ENCODE measurements at regions not wholly inside any gene's neighbourhood (a gene's known extent, or its start where the extent isn't known, plus 50 kb on each side); places are given as distances from the start of the nearest gene placed in this dataset.

DNA sequence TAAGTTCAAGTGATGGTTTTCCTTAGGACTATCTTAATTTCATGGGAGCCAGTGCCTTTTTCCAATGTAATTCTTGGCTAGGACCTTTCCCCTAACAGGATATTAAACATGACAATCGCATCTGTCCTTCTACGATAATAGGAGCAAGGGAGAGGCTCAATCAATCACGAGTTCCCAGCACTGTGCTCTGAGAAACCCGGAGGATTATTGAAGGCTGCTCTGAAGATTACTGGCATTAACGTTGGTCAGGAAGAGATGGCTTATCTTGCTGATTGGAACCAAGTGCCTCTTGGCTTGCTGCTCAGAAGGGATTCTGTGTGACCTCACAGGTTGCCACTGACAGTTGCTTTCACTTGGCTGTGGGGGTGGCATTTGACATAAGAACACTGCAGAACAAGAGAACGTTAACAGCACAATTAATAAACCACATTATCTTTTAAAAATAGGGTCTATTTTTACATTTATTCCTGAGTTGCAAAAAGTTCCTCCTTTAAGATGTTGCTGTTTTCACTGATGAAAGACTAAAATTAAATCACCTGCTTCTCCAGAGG is 252.1 kb upstream of the TAC1 start:
- TF ChIP-seq, protein P1, sequence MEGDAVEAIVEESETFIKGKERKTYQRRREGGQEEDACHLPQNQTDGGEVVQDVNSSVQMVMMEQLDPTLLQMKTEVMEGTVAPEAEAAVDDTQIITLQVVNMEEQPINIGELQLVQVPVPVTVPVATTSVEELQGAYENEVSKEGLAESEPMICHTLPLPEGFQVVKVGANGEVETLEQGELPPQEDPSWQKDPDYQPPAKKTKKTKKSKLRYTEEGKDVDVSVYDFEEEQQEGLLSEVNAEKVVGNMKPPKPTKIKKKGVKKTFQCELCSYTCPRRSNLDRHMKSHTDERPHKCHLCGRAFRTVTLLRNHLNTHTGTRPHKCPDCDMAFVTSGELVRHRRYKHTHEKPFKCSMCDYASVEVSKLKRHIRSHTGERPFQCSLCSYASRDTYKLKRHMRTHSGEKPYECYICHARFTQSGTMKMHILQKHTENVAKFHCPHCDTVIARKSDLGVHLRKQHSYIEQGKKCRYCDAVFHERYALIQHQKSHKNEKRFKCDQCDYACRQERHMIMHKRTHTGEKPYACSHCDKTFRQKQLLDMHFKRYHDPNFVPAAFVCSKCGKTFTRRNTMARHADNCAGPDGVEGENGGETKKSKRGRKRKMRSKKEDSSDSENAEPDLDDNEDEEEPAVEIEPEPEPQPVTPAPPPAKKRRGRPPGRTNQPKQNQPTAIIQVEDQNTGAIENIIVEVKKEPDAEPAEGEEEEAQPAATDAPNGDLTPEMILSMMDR (IDR thresholded peaks at IDR 0.05) = no peak
- no peak for TF ChIP-seq POLR2A (IDR thresholded peaks at IDR 0.05)

All from Peyer's patch (tissue), 4 donors.